ENCODE measurements at regions not wholly inside any gene's neighbourhood (a gene's known extent, or its start where the extent isn't known, plus 50 kb on each side); places are given as distances from the start of the nearest gene placed in this dataset.

- H3K9me2 ChIP-seq (replicated peaks; ENCODE audit: low read depth, low read length) = no peaks in the 10 kb centered on the region
- H3K27me3 ChIP-seq (ENCODE audit: insufficient read depth, low read length, poor library complexity, severe bottlenecking) = no peaks in the 10 kb centered on the region
- H3F3A ChIP-seq (ENCODE audit: low read depth) = no peaks in the 10 kb centered on the region
- no peak overlapping the region for H2AFZ ChIP-seq (ENCODE audit: low read length)
- no peak overlapping the region for H3K4me2 ChIP-seq (ENCODE audit: low read depth, low read length, poor library complexity, severe bottlenecking)
- H3K4me1 ChIP-seq (ENCODE audit: insufficient read depth, low read length, poor library complexity, severe bottlenecking) = no peaks in the 10 kb centered on the region
- H3K4me3 ChIP-seq (ENCODE audit: low read length, poor library complexity, severe bottlenecking) = no peak overlapping the region
- no peaks in the 10 kb centered on the region for H3K79me2 ChIP-seq (ENCODE audit: insufficient read depth, low read length)
- no peaks in the 10 kb centered on the region for H3K9me3 ChIP-seq (ENCODE audit: insufficient read depth, low read depth, low read length)
- no peak for TF ChIP-seq EZH2phosphoT487 (IDR thresholded peaks at IDR 0.05; ENCODE audit: borderline replicate concordance)
- no peak for TF ChIP-seq CTCF (conservative IDR thresholded peaks at IDR 0.05; ENCODE audit: low read length)
- H3K9ac ChIP-seq (ENCODE audit: low read depth, low read length, poor library complexity, severe bottlenecking) = no peak overlapping the region
- no peaks in the 10 kb centered on the region for H4K20me1 ChIP-seq (ENCODE audit: insufficient read depth, low read length, poor library complexity, severe bottlenecking)
- no peaks in the 10 kb centered on the region for H3K36me3 ChIP-seq (ENCODE audit: insufficient read depth, low read length)
Observed at GRCh38 chr6:101021504-101021903, 140.4 kb upstream of the ASCC3 start.

GRCh38 chr6:101042966-101043365 lies 161.8 kb upstream of the ASCC3 start:
- no peak for TF ChIP-seq CTCF (conservative IDR thresholded peaks at IDR 0.05; ENCODE audit: low read length)
- no peak for TF ChIP-seq EZH2phosphoT487 (IDR thresholded peaks at IDR 0.05; ENCODE audit: borderline replicate concordance)
- Histone ChIP-seq H4K20me1 (ENCODE audit: insufficient read depth, low read length, poor library complexity, severe bottlenecking) (no peaks in the 10 kb centered on the region), H3K4me1 (ENCODE audit: insufficient read depth, low read length, poor library complexity, severe bottlenecking) (no peaks in the 10 kb centered on the region), H3K36me3 (ENCODE audit: insufficient read depth, low read length) (no peaks in the 10 kb centered on the region), H3K79me2 (ENCODE audit: insufficient read depth, low read length) (no peaks in the 10 kb centered on the region), H3K4me2 (ENCODE audit: low read depth, low read length, poor library complexity, severe bottlenecking) (no peak overlapping the region), H3K4me3 (ENCODE audit: low read length, poor library complexity, severe bottlenecking) (no peak overlapping the region), H3F3A (ENCODE audit: low read depth) (no peaks in the 10 kb centered on the region), H3K9me2 (replicated peaks; ENCODE audit: low read depth, low read length) (no peaks in the 10 kb centered on the region), H3K9ac (ENCODE audit: low read depth, low read length, poor library complexity, severe bottlenecking) (no peak overlapping the region), H3K9me3 (ENCODE audit: insufficient read depth, low read depth, low read length) (no peaks in the 10 kb centered on the region), H2AFZ (ENCODE audit: low read length) (no peak overlapping the region), H3K27me3 (ENCODE audit: insufficient read depth, low read length, poor library complexity, severe bottlenecking) (no peaks in the 10 kb centered on the region)

GRCh38 chr6:101058296-101058695 lies 177.2 kb upstream of the ASCC3 start:
- H3K9me3 ChIP-seq (ENCODE audit: insufficient read depth, low read depth, low read length) = no peaks in the 10 kb centered on the region; the same call in 1 of the 2 replicates
- H3K79me2 ChIP-seq (ENCODE audit: insufficient read depth, low read length) = no peaks in the 10 kb centered on the region
- H3K27me3 ChIP-seq (ENCODE audit: insufficient read depth, low read length, poor library complexity, severe bottlenecking) = no peaks in the 10 kb centered on the region
- no peaks in the 10 kb centered on the region for H3K9me2 ChIP-seq (replicated peaks; ENCODE audit: low read depth, low read length)
- H3K4me2 ChIP-seq (ENCODE audit: low read depth, low read length, poor library complexity, severe bottlenecking) = no peak overlapping the region
- no peak overlapping the region for H3K4me3 ChIP-seq (ENCODE audit: low read length, poor library complexity, severe bottlenecking)
- no peaks in the 10 kb centered on the region for H3F3A ChIP-seq (ENCODE audit: low read depth)
- no peaks in the 10 kb centered on the region for H3K36me3 ChIP-seq (ENCODE audit: insufficient read depth, low read length)
- no peaks in the 10 kb centered on the region for H4K20me1 ChIP-seq (ENCODE audit: insufficient read depth, low read length, poor library complexity, severe bottlenecking)
- no peak overlapping the region for H3K9ac ChIP-seq (ENCODE audit: low read depth, low read length, poor library complexity, severe bottlenecking)
- H3K4me1 ChIP-seq (ENCODE audit: insufficient read depth, low read length, poor library complexity, severe bottlenecking) = no peaks in the 10 kb centered on the region
- H2AFZ ChIP-seq (ENCODE audit: low read length) = no peak overlapping the region
- TF ChIP-seq EZH2phosphoT487 (IDR thresholded peaks at IDR 0.05; ENCODE audit: borderline replicate concordance) = no peak

- H3K9me3 ChIP-seq (ENCODE audit: insufficient read depth, low read depth, low read length) = no peaks in the 10 kb centered on the region
- H3K9ac ChIP-seq (ENCODE audit: low read depth, low read length, poor library complexity, severe bottlenecking) = no peak overlapping the region
- no peak overlapping the region for H3K4me3 ChIP-seq (ENCODE audit: low read length, poor library complexity, severe bottlenecking)
- no peak overlapping the region for H2AFZ ChIP-seq (ENCODE audit: low read length)
- no peaks in the 10 kb centered on the region for H3K79me2 ChIP-seq (ENCODE audit: insufficient read depth, low read length)
- no peaks in the 10 kb centered on the region for H3K36me3 ChIP-seq (ENCODE audit: insufficient read depth, low read length)
- H3K4me1 ChIP-seq (ENCODE audit: insufficient read depth, low read length, poor library complexity, severe bottlenecking) = no peaks in the 10 kb centered on the region
- H3K27me3 ChIP-seq (ENCODE audit: insufficient read depth, low read length, poor library complexity, severe bottlenecking) = no peaks in the 10 kb centered on the region
- H3K9me2 ChIP-seq (replicated peaks; ENCODE audit: low read depth, low read length) = no peaks in the 10 kb centered on the region
- no peaks in the 10 kb centered on the region for H4K20me1 ChIP-seq (ENCODE audit: insufficient read depth, low read length, poor library complexity, severe bottlenecking)
- TF ChIP-seq CTCF (conservative IDR thresholded peaks at IDR 0.05; ENCODE audit: low read length) (no peak), EZH2phosphoT487 (IDR thresholded peaks at IDR 0.05; ENCODE audit: borderline replicate concordance) (no peak)
- no peaks in the 10 kb centered on the region for H3F3A ChIP-seq (ENCODE audit: low read depth)
- no peak overlapping the region for H3K4me2 ChIP-seq (ENCODE audit: low read depth, low read length, poor library complexity, severe bottlenecking)
Observed at GRCh38 chr6:101066481-101066880, 185.4 kb upstream of the ASCC3 start.

Data from Loucy (cell line).